Cerebellar cortex (tissue), 1 donor: ENCODE measurements at regions not wholly inside any gene's neighbourhood (a gene's known extent, or its start where the extent isn't known, plus 50 kb on each side); places are given as distances from the start of the nearest gene placed in this dataset.

ENCODE experiments used
- DNase-seq: peaks from one replicate; pipeline ENCODE4 v3.0.0-alpha.2; 2015; ENCODE audit warnings: low spot score

DNA sequence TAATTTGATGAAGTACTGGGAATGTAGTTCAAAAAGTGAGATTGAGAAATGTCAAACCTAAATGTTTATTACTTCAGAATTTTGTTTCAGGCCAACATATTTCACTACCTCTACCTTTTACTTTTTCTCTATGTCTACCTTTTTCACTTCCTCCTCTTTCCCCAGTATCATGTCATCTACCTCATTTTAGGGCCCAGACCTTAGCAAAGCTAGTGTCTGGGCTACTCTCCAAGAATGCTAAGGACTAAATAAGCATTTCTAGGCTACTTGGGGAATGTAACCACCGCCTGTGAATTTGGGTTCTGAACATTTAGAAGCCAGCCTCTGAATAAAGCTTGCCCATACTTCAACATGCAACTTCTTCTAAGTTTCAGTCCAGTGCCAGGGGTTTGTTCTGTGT is 330.4 kb downstream of the SLC4A3 start:
- DNase-seq, result no peak

DNA sequence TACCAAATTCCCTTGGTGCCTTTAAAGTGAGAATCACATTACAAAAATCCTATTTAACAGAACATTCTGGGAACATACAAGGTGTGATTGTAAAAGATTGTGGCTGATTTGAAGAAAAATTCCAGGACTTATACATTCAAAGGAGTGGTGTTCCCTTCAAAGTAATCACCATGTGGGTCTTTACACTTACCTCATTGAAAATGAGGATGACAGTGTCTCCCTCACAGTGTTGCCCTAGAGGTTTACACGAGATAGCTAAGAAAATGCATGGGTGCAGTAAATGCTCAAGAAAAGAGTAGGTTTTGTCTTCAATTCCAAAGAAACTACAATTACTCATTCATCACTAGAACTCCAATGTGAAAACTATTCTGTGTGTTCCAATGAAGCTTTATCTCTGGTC is 331.5 kb downstream of the SLC4A3 start:
- no peak for DNase-seq

DNA sequence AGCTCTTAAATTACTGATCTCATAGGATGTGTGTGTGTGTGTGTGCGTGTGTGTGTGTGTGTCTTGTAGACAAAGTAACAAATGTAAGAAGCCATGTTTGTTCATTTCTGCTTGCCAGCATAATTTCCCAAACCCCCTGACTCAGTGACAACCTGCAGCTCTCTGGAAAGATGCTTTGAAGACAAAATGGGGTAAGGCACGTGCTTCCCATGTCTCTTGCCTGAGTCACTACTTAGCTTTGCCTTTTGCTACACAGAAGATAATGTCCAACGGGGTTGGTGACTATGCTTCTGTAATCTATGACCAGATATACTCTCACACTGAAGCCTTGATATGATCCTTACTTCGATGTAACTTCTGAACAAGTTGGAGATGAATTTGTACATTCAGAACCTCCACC is 332.0 kb downstream of the SLC4A3 start:
- DNase-seq, result no peak

DNA sequence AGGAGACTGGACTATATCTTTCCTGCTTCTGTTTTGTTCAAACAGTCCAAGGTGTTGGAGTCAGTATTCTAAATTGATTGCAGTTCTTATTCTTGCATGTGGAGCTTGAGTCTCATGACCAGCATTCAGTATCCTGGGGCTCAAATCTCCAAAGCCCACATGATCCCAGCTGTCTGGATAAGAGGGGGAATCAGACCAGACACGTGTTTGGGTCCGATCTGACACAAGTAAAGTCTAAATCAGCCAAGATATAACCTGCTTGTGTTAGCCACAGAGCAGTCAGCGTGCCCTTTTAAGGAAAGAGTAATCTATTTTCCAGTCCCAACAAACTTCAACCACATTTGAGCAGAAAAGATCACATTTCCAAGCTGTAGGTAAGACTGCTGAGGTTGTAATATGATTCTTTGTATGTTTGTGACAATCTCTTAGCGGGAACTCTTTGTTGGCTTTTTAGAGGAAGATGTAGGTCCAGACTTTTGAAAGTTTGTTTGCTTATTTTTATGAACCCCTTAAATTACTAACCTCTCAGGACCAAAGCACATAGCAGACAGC is 334.6 kb downstream of the SLC4A3 start:
- no peak for DNase-seq

DNA sequence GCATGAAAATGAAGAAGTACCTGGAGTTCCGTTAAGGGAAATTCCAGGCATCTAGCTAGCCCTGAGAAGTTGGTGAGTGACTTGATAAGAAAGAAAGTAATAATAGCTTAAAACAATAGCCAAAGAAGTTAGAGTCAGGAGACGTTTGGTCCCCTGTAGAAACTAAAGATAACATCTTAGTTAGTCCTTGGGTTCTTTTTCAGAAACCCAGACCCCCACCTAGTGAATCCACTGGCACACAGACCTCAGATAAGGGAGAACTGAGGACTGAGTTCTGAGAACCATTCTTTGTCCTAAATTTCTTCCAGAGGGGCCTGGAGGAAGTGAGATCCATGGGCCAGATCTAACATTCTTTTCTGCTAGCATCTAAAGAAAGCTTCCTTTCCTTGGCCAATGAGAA is 335.4 kb downstream of the SLC4A3 start:
- DNase-seq, result no peak

DNA sequence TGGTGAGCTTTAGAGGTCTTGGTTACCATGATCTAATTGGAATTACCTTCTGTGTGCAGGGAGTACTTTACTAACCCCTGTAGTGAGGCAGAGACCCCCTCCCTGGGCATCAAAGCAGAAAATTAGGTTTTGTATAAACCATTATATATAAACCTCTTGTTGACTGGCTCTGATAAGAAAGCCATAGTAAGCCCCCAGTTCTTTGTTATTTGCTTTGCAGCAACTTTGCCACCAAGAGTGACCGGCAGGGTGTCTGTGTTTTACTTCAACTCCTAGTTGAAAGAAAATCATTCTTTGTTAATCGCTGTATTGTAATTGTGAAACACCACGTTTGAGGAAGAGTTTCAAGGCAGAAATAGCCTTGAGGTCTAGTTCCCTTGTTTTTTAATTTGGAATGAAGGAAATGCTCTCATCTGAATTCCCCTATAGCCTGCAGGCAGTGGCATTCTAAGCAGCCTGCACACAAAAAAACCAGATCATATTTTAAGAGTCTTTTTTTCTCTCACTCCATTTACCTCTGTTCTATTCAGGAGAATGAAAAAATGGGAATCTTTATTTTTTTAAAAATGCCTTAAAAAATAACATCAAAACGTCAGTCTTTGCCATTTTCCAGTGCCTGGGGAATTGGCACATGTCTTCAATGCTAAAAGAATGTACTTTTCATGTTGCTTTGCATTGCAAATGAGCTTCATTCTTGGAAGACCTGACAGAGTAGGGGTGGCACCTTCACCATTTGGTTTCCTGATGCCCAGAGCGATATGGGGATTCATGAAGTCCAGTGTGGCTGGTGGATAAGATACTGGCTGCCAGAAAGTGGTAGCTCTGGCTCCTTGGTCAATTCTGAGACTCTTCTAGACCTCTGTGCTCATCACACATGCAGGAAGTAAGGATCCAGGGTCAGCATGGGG is 338.1 kb downstream of the SLC4A3 start:
- DNase-seq, result no peak

DNA sequence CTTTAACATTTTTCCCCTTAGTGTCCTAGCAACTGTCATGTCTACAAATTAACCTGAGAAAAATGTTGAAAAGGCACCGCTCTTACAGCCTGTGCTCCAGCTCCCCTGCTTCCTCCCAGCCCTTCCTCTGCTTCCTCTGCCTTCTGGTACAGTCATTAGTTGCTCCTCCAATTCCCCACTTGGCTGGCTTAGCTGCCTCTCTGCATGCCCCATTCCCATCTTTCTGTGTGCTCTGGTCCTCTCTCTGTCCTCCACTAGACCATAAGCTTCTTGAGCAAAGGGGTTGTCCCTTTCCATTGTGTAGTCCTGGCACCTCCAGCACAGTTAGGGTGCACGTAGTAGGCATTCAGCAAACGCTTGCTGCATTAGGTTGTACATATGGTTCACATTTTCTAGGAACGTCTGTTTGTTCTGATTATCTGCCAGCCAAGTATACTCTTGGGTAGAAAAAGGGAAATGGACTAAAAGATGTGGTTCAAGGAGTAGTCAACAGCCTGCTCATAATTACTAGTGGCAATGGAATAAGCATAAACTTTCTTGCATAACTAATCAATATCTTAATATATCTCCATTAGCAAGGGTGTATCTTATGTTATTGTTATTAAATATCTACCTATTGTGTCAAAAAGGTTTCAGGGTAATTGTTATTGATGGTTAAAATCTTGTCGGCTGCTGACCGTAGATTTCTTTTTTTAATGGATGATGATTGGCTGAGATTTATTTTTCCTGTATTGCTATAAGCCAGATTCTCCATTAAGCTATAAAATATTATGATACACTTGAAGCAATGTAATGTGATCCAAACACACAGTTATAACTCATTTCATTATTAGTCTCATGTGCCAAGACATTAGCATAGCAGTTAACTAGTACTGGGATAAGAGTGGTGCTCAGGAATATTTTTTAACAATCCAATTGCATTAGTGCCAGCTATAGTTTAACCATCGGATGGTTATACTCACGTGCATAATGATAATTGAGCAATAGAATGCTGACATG is 340.1 kb downstream of the SLC4A3 start:
- no peak for DNase-seq

DNA sequence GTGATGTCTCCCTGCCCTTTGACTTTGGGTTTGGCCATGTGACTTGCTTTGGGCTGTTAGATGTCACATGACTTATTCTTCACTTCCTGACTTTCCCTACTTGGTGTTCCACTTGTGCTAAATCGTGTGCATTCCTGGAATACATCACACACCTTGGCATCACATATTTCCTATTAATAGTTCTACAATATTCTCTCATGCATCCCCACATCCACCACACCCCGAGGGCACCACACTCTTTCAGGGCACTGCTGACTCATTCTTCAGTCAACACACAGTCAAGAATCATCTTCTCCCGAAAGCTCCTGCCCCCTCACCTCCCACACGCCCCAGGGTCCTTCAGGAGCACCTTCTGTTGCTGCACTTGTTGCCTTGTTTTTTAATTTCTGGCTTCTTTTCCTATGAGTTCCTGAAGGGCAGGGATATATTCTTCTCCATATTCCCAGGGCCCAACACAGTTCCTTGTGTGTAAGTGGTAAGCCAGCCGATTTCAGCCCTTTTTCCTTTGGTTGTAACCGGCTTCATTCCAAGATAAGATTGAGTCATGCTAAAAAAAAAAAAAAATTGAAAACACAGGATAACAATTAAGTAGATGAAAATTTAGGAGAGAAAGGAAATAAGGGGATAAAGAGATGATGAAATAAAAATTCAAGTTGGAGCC is 341.4 kb downstream of the SLC4A3 start:
- DNase-seq, result no peak

DNA sequence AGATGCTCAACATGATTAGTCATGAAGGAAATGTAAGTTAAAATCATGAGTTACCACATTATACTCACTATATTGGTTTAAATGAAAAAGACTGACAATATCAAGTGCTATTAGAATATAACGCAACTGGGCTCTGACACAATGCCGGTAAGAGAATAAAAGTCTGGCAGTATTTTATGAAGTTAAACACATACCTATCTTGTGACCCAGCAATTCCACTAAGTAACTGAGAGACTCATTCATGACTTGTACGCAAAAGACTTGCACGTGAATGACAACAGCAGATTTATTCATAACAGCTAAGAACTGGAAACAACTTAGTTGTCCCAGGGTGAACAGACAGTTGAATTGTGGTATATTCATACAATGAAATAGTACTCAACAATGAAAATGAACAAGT is 342.1 kb downstream of the SLC4A3 start:
- DNase-seq, result no peak

DNA sequence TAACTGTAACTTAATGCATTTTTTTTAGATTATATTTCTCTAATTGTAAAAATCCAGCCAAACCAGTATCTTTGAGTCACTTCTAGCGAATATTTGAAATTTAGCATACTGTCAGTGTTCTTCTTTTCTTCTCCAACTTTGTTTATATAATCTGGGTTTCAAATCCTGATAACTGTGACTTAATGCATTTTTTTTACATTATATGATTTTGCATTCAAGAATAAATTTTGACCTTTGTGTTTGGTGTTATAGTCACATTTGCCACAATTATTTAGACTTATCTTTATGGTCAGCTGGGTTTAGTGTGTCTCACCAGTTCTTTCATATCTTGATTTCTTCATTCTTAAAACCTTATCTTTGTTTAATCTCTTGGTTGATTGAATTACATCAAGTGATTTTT is 345.7 kb downstream of the SLC4A3 start:
- no peak for DNase-seq

DNA sequence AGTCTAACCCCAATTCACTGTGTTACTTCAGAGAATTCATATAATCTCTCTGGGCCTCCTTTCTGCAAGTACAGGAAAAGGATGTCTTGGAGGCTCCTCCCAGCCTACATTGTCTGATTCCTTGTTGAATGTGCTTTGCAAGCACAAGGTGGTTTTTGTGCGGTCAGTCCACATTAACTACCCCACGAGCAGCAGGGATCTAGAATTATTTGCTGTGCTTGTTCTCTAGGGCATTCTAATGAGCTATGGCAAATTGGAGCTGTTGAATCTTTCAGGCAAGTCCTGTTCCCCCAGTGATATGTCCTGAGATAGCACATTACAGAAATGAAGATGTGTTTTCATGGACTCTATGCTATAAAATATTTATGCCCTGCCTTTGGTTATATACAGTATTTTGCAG is 349.4 kb downstream of the SLC4A3 start:
- DNase-seq, result no peak

DNA sequence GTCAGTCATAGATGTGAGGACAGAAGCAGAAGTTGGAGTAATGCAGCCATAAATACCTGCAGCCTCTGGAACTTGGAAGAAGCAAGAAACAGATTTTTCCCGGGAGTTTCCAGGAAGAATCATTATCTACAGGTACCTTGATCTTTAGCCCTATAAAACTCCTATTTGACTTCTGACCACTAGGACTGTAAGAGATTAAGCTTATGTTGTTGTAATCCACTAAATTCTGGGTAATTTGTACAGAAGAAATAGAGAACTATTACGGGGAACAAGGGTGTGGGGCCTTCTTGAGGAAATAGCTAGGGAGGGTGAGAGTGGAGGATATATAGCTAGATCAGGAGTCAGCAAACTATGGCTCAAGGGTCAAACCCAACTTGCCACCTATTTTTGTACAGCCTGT is 353.2 kb downstream of the SLC4A3 start:
- no peak for DNase-seq

DNA sequence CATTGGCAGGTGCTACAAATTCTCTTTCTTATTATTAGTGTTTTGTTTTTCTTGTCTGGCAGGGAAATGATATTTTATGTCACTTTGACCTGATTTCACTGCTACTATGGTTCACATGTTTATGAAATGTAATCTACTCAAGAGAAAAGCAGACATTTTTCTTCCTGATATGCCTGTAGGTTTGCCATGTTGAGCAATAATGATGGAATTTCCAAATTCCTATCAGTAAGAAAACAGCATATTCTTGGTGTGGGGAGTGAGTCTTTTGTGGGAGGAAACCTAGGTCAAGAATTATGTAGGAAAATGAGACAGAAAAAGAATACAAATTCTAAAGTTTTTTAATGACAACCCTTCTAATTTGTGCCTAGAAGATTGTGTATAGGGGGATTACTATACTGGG is 356.4 kb downstream of the SLC4A3 start:
- no peak for DNase-seq

DNA sequence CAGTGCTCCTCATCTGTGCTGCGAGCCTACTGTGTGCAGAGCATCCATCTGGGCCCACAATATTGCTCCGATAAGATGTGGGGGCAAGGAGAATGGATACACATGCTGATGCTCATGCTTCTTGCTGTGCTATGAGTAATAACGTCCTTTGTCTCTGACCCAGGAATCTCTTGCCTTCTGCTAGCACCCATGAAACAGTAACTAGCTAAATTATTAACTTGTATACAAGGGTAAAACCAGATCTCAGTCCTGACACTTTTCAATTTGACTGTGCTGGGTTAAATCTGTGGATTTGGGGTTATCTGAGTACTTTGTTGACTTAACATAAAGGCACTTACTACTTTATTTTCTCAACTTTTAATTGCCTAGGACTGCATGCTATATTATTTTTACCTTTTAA is 357.6 kb downstream of the SLC4A3 start:
- DNase-seq, result no peak

DNA sequence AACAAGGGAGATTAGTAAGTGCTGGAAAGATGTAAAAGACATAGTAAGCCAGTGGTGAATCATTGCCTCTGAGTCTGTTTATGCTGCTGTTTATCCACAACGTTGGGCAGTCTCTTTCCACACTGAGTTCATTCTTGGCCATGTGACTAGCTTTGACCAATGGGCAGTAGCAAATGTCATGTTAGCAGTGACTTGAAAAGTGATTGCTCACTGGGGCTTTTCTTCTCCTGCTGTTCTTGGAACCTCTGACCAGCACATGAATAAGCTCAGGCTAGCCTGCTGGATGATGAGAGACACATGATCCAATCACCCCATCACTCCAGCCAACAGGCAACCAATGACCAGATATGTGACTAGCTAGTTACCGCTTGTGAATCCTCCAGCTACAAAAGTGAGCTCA is 360.4 kb downstream of the SLC4A3 start:
- no peak for DNase-seq

DNA sequence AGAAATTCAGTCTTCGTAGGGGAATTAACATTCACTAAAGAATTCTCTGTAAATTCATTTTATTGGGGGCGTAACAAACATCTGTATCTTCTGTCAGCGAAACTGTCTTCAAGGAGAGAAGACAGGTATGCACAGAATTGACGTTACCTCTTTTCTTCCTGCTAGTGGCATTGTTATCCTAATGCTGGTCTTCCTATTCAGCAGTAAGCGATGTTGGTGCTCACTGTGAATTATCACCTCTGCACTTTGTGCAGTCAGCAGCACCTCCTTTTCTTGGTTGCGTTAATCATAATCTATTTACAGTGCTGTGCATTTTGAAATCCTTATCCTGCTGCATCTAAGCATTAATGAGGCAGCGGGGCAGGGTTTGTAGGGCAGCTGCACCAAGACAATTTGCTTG is 362.3 kb downstream of the SLC4A3 start:
- DNase-seq, result no peak

DNA sequence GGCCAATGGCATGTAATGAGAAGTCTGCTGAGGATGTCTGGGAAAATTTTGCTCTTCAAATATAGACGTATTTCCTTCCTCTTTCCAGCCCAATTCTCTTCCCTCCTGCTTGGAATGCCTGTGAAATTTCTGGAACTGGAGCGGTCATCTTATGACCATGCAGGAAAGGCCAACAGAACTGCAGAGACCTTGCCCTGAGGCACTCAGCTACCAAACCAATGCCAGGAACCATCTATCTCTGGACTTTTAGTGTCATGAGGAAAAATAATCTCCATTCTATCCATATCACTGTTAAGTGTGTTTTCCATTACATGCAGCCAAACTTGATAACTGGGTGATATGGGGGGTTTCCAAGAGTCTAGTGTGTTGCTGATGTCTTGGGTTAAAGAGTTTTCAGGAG is 363.7 kb downstream of the SLC4A3 start:
- no peak for DNase-seq

DNA sequence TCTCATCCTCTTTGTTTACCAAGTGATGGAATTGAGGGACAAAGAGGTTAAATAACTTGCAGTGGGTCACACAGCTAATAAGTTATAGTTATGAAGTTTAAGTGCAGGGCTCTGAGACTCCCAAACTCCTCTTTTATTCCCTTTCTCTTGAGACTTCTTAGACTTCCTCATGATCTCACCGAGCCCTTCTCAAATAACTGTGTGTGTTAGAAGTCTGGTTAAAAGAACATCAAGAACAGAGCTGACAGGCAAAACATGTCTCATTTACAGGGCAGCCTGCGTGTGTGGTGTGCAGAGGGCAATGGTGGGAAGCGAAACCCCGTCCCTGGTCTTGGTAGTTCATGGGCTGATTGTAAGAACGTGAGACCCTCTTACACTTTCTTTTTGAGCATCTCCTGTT is 368.0 kb downstream of the SLC4A3 start:
- DNase-seq, result no peak

DNA sequence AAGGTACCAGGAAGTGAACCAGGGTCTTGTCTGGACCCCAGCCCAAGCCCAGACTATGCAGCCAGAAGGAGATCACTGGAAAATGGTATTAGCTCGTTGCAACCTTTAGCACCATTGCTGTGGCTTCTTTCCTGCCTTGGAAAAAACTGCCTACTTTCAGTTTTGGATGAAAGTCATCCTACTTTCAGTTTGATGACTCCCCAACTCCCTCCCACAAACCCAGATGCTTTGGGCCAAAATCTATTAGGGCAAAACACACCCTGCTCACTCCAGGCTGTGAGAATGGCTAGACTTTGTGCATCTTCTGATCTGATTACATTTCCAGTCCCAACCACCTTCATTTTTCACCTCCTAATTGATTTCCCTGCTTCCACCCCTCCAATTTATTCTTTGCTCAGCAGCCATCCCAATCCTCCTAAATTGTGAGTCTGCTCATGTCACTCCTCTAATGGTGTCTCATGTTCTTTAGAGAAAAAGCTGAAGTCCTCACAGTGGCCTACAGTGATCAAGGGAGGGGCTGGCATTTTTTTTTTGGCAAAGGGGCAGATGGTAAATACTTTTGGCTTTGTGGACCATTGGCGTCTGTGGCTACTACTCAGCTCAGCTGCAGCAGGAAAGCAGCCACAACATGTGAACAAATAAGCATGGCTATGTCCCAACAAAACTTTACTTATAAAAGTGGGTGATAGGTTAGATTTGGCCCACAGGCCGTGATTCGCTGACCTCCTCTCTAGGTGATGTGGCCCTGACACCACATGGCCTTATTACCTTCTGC is 368.7 kb downstream of the SLC4A3 start:
- no peak for DNase-seq

DNA sequence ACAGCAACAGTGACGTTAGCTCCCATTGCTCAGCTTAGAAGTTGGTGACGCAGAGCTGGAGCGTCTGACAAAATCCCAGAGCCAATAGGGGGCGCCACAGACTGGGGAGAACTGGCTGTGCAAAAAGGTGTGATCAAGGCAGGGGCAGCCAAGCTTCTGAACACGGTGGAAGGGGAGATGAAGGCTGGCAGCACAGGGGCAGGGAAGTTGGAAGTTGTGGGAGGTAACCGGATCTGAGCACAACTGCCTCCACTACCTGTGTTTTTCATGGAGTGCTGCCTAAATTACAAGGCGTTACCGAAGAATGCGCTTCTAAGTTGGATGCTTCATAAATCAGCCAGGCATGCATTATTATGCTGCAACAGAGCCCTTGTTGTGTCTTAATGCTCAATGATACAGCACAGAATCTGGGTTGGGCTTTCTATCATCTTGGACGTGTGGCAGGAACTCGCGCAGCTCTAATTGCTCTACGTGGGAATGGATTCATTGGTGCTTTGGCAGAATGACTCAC is 370.0 kb downstream of the SLC4A3 start:
- peak; percentile 19 for DNase-seq

DNA sequence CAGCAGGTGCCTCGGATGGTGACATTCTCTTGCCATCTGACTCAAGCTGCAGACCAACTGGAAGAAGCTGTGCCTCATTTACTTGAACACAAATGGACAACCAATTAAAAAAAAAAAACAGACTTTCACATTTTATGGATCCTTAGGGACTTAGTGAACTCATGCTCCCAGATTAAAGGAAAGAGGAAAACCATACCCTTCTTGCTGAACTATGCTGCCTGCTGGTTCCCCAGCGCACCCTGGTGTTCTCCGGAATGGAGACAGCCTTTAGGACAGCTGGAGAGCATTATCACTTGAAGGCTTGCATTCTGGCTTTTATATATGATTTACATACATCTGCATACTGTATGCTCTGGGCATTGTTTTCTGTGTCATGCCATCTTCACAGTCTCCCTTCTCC is 370.7 kb downstream of the SLC4A3 start:
- no peak for DNase-seq
